RCC 7860 (cell line): ENCODE measurements at regions not wholly inside any gene's neighbourhood (a gene's known extent, or its start where the extent isn't known, plus 50 kb on each side); places are given as distances from the start of the nearest gene placed in this dataset.
"Not testable (repeated sequence)": the region's sequence is repeated elsewhere in the genome, so short reads cannot be mapped to it uniquely, and the experiment has no call there.

Experiments
- DNase-seq: peaks from one replicate; pipeline ENCODE4 v3.0.0-alpha.2; 2015; ENCODE audit warnings: low spot score
- FAIRE-seq: peaks from 2 replicates; lab custom pipeline; 2012; peaks lifted over from hg19 to GRCh38; lab: Jason Lieb, UNC

DNA sequence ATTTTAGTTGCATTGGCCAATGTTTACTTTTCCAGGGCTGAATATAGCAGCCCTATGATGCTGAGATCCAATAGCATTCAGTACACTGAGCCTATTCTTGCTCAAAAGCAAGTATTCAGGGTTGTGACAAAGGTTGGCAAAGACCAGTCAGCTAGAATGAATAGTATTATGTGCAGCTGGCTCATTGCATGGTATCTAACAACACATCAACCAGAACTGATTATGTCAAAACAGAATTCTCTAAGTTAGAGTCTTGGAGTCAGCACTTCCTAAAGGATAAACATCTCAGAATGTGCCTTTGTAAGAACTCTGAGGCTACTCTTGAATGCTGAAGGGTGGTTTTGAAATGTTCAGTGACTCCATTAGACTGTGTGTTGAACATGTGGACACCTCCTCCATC lies 774.5 kb upstream of the RGMB start:
- FAIRE-seq (no peak), DNase-seq (no peak)

GRCh38 chr5:98004463-98004862 lies 769.0 kb upstream of the RGMB start:
- DNase-seq (no peak), FAIRE-seq (no peak)

GRCh38 chr5:98016771-98017170 lies 756.7 kb upstream of the RGMB start:
- DNase-seq (no peak), FAIRE-seq (no peak)

DNA sequence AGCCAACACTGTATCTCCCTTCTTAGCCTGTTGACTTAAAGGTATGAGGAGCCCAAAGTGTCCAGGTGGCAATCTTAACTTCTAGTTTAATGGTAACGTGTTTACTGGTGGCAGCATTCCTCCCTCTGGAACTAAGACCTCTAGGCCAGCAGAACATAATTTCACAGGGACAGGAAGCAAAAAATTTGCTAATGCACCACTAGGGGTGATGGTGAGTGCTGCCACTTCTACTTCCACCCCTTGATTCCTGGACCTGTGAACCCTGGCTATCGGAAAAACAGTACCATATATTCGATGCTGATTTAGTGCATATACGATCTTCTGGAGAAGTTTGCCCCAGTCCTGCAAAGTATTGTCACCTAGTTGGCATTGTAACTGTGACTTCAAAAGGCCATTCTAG lies 743.2 kb upstream of the RGMB start:
- not testable (repeated sequence) for DNase-seq

DNA sequence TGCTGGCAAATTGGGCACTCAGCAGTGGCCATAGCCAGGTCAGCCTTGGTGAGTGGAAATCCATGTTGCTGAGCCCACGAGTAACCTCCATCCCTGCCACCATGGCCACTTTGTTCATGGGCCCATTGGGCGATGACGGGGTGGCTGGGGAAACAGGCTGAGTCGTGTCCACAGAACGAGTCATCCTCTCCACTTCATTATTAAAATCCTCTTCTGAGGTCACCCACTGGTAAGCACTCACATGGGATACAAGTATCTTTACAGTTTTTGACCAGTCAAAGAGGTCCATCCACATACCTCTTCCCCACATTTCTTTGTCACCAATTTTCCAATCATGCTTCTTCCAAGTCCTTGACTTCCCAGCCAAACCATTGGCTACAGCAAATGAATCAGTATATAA lies 742.4 kb upstream of the RGMB start:
- FAIRE-seq, result not testable (repeated sequence)

More for the DNA sequence above, 743.2 kb upstream of the RGMB start:
- not testable (repeated sequence) for FAIRE-seq

DNA sequence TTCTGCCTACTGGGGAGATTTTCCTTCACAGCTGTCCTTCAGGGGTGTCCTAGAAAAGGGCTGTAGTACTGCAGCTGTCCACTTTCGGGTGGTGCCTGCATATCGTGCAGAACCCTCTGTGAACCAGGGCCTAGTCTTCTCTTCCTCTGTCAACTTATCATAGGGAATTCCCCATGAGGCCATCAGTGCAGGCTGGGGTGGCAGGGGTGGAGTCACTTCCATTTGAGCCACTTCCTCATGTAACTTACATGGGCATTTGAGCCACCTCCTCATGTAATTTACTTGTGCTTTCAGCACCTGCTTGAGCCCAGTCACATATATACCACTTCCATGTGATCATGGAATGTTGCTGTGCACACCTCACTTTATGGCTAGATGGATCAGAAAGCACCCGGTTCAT lies 742.0 kb upstream of the RGMB start:
- FAIRE-seq, result no peak
- DNase-seq, result no peak

More for the DNA sequence above, 742.4 kb upstream of the RGMB start:
- peak; percentile 5 for DNase-seq

GRCh38 chr5:98031926-98032325 lies 741.5 kb upstream of the RGMB start:
- no peak for FAIRE-seq
- DNase-seq, result no peak

DNA sequence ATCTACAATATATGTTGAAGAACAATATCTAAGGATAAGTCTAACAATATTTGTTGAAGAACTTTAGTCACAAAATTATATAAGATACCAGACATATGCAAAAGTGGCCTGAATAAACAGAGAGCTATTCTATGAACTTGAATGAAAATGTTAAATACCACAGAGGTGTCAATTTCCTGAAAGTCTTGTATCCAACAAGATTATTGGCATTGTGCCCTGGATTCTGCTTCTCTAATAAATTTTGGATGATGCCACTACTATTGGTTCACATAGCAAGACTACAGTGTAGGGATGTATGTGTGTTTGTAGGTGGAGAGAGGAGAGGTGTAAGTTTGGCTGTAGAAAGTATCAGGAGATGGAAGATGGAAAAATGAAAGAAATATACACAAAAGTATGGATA lies 731.8 kb upstream of the RGMB start:
- no peak for DNase-seq
- no peak for FAIRE-seq

DNA sequence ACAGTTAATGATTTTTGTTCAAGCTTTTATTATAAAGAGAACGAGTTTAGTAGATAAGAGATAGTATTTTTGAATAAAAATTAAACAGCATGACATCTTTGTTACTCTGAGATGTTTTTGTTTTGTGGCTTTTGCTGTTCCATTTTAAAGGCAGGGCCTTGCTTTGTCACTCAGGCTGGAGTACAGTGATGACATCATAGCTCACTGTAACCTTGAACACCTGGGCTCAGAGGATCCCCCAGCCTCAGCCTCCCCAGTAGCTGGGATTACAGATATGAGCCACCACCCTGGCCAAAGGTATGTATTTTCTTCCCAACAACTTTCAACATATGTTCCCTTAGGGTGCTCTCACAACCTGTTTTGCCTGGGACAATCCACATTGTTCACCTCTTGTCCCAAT lies 730.9 kb upstream of the RGMB start:
- FAIRE-seq (no peak), DNase-seq (no peak)

- FAIRE-seq, result no peak
Measured at GRCh38 chr5:98042961-98043360, 730.5 kb upstream of the RGMB start.

DNA sequence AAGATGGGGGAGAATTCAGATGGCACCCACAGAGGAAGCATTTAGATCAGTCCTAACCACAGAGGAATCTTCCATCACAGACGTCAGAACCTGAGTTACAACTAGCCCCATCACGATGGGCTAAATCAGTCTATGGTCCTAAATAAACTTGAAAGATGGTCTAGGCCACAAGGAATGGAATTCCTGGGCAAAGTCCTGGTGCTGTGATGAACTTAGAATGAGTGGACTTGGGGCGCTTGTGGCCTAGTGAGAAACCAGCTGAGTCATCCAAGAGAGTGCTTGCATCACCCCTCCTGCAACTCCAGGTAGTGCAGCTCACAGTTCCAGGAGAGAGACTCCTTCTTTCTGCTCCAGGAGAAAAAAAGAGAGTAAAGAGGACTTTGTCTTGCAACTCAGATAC lies 722.9 kb upstream of the RGMB start:
- DNase-seq, result peak; percentile 19
- no peak for FAIRE-seq

More at GRCh38 chr5:98042961-98043360, 730.5 kb upstream of the RGMB start:
- DNase-seq, result no peak

DNA sequence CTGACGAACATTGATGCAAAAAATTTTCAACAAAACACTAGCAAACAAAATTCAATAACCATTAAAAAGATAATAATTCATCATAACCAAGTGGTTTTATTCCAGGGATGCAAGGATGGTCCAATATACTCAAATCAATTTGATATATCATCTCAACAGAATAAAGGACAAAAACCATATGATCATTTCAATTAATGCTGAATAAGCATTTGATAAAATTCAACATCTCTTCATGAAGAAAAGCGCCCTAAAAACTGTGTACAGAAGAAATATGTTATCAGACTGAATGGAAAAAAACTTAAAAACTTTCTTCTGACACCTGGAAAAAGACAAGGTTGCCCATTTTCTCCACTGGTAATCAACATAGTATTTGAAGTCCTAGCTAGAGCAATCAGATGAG lies 720.3 kb upstream of the RGMB start:
- no peak for FAIRE-seq

DNA sequence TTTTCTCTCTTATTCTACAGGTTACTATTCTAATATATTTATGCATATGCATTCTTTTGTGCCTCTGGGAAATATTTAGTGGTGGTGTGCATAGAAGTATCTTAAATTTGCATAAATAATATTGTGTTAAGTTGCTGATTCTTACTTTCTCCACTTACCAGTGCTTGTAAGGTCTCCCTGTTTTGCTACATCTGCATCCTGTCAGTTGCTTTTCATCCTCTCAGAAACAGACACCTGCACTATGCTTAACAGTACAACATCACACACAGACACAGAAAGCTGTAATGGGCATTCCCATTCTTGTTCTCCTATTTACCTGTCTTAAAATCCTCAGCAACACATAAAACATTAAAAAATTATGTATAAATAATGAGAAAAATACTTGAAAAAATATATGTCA lies 713.3 kb upstream of the RGMB start:
- FAIRE-seq (no peak), DNase-seq (no peak)

More for the DNA sequence above, 720.3 kb upstream of the RGMB start:
- no peak for DNase-seq

- FAIRE-seq (no peak), DNase-seq (no peak)
Measured at GRCh38 chr5:98064118-98064685, 709.3 kb upstream of the RGMB start.

DNA sequence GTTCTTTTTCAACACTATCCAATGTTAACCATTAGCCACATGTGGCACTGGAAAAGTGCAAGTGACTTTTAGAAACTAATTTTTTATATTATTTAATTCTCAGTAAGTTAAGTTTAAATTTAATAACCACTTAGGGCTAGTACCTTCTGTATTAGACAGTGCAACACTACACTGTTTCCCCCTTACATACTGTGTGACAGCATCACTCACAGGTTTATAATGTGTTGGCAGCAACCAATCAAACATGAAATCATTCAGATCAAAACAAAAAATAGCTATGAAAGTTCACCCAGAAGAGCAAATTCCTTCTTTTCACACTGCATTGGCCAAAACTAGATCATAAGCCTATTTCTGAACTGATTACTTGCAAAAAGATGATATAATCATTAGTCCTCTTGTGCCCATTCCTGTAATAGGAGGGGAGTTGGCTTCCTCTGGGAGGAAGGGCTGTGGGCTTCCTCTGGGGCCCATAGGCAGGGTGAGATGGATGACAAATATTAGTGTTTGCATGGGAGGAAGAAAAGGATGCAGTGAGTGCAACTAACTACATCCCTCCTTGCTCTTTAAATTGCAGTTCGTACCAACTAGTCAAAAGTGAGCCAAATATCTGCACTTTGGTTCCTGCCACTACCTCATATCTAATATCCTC lies 708.1 kb upstream of the RGMB start:
- FAIRE-seq (no peak), DNase-seq (no peak)

DNA sequence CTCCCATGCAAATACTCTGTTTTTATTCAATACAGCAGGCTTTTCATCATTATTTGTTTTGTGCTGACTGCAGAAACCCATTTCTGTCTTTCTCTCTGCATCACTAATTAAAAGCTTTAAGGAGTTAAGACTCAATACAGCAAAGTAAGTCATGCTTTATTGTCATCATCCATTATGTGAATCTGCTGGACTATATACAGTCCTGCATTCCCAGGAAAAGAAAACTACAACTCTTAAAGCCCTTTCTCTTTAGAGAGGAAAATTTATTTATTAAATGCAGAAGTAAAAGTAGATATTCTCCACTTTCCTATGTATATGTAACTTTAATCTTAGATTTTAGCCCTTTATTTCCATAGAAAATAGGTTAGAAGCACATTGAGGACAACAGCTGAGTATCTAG lies 706.6 kb upstream of the RGMB start:
- FAIRE-seq (no peak), DNase-seq (no peak)

- no peak for FAIRE-seq
- DNase-seq, result no peak
Measured at GRCh38 chr5:98069876-98070512, 703.5 kb upstream of the RGMB start.

- FAIRE-seq, result no peak
Measured at GRCh38 chr5:98072921-98073320, 700.5 kb upstream of the RGMB start.

DNA sequence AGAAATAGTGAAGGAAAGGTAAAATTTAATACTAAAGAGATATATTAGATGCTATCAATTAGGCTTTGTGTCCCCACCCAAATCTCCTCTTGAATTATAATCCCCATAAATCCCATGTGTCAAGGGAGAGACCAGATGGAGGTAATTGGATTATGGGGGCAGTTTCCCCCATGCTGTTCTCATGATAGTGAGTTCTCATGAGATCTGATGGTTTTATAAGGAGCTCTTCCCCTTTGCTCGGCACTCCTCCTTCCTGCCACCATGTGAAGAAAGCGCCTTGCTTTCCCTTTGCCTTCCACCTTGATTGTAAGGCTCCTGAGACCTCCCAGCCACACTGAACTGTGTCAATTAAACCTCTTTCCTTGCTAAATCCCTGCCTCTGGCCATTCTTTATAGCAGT lies 697.0 kb upstream of the RGMB start:
- FAIRE-seq, result no peak
- no peak for DNase-seq

More at GRCh38 chr5:98072921-98073320, 700.5 kb upstream of the RGMB start:
- no peak for DNase-seq

DNA sequence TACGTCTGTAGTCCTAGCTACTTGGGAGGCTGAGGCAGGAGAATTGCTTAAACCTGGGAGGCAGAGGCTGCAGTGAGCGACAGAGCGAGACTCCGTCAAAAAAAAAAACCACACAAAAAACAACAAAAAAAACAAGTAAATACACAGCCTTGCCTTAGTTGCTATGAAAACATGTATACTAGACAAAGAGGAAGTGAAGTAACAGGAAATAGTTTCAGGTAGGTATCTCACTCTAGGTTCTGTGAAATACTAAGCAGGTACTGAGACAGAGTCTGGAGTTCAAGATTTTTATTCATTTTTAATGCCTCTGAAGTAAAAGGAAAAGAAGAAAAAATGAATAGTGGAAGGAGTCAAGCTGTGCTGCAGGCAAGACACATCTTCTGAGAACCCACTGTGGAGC lies 687.9 kb upstream of the RGMB start:
- no peak for DNase-seq
- FAIRE-seq, result no peak

DNA sequence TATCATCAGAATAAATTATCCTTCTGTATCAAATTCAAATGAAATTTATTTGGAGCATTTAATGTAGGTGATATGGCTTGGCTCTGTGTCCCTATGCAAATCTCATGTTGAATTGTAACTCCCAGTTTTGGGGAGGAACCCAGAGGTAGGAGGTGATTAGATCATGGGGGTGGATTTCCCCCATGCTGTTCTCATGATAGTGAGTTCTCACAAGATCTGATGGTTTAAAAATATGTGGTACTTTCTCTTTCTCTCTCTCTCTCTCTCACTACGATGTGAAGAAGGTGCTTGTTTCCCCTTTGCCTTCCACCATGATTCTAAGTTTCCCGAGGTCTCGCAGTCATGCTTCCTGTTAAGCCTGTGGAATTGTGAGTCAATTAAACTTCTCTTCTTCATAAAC lies 678.4 kb upstream of the RGMB start:
- DNase-seq (no peak), FAIRE-seq (no peak)

DNA sequence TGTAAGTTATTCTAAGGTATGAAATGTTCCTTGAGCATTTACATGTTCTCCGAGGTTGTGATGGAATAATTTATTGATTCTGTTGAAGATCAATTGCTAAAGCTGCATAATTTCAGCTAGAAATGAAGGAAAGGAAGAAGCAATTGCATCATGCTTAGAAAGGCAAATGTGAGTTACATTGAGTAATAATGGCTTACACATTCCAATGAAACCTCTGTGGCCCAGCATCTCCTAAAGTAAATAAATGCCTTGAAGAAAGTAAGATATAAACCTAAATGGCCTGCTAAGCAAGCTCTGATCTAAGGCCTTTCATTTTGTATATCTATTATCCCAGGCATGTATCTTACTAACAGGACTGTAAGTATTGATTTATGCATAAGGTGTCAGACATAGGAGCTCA lies 677.3 kb upstream of the RGMB start:
- DNase-seq (no peak), FAIRE-seq (no peak)
